IMR-90 (cell line): ENCODE measurements at regions not wholly inside any gene's neighbourhood (a gene's known extent, or its start where the extent isn't known, plus 50 kb on each side); places are given as distances from the start of the nearest gene placed in this dataset. TPM values are rescaled to one million over a fixed set of nuclear protein-coding genes. Genes with fewer than 3 reads are reported as not detected.
"Not testable (repeated sequence)": the region's sequence is repeated elsewhere in the genome, so short reads cannot be mapped to it uniquely, and the experiment has no call there.

ENCODE experiments used
- ATAC-seq: fragments of 200-7000 bp; cut with Tn5 transposase; 2 replicates; pipeline ENCODE4 v1.9.1; 2020; ENCODE audit warnings: low read depth, mild to moderate bottlenecking, moderate library complexity
- BruUV-seq: library from RNA; stranded (reverse); fragments of 400-500 nt; replicated peaks from 2 replicates; lab custom pipeline; 2021; lab: Mats Ljungman, UMichigan
- CTCF ChIA-PET: fragments of 300-600 bp; formaldehyde crosslinking; extraction: SDS; loops from one replicate; lab custom pipeline; 2021; ENCODE audit warnings: antibody characterized with exemption; lab: Yijun Ruan, JAX
- POLR2A ChIA-PET: fragments of 300-600 bp; sonication (Branson Sonifier 250); formaldehyde crosslinking; loops from one replicate; lab custom pipeline; 2022; ENCODE audit warnings: antibody characterized with exemption; ENCODE audit not compliant: unreplicated experiment; lab: Charles Lee
- DNase-seq: peaks from one replicate; pipeline ENCODE4 v3.0.0; 2013
- H2AFZ ChIP-seq: replicated peaks from 2 replicates; pipeline ENCODE3; 2013; ENCODE audit warnings: low read length, mild to moderate bottlenecking; ENCODE audit not compliant: poor library complexity
- H2AK5ac ChIP-seq: 2 replicates; pipeline ENCODE4 v1.6.1; 2013; ENCODE audit warnings: low read depth, low read length, inconsistent platforms
- H2AK9ac ChIP-seq: replicated peaks from 2 replicates; pipeline ENCODE3; 2013; ENCODE audit warnings: mild to moderate bottlenecking, low read depth, low read length, moderate library complexity; ENCODE audit not compliant: poor library complexity
- H2BK120ac ChIP-seq: 2 replicates; pipeline ENCODE4 v1.6.1; 2013; ENCODE audit warnings: low read depth, low read length, inconsistent platforms
- H2BK15ac ChIP-seq: 3 replicates; pipeline ENCODE4 v1.6.1; 2013; ENCODE audit warnings: low read depth, low read length, inconsistent platforms
- H2BK20ac ChIP-seq: 2 replicates; pipeline ENCODE4 v1.6.1; 2013; ENCODE audit warnings: low read depth, mild to moderate bottlenecking, inconsistent platforms, low read length, moderate library complexity
- H2BK5ac ChIP-seq: 2 replicates; pipeline ENCODE4 v1.6.1; 2013; ENCODE audit warnings: mild to moderate bottlenecking, low read depth, low read length, inconsistent platforms; ENCODE audit not compliant: poor library complexity, severe bottlenecking
- H3K14ac ChIP-seq: replicated peaks from 2 replicates; pipeline ENCODE4 v1.6.1; 2013; ENCODE audit warnings: low read depth, low read length, inconsistent platforms
- H3K18ac ChIP-seq: 2 replicates; pipeline ENCODE4 v1.6.1; 2013; ENCODE audit warnings: low read depth, low read length, control low read depth
- H3K23ac ChIP-seq: 2 replicates; pipeline ENCODE4 v1.6.1; 2013; ENCODE audit warnings: low read depth, low read length, inconsistent platforms
- H3K27ac ChIP-seq: 2 replicates; pipeline ENCODE4 v1.5.1; 2013; ENCODE audit warnings: mild to moderate bottlenecking, control low read depth, low read length; ENCODE audit not compliant: insufficient read depth
- H3K27me3 ChIP-seq: 2 replicates; pipeline ENCODE4 v1.6.1; 2013; ENCODE audit warnings: low read length; ENCODE audit not compliant: control insufficient read depth, insufficient read depth
- H3K36me3 ChIP-seq: 2 replicates; pipeline ENCODE4 v1.6.1; 2013; ENCODE audit warnings: low read length, mixed read lengths; ENCODE audit not compliant: control insufficient read depth, insufficient read depth
- H3K4ac ChIP-seq: 2 replicates; pipeline ENCODE4 v1.6.1; 2013; ENCODE audit warnings: low read depth, low read length, inconsistent platforms
- H3K4me1 ChIP-seq: 2 replicates; pipeline ENCODE4 v1.6.1; 2013; ENCODE audit warnings: low read length, mixed read lengths; ENCODE audit not compliant: control insufficient read depth, insufficient read depth
- H3K4me2 ChIP-seq: 2 replicates; pipeline ENCODE4 v1.6.1; 2013; ENCODE audit warnings: low read depth, mild to moderate bottlenecking, control low read depth, low read length, moderate library complexity
- H3K4me3 ChIP-seq: 2 replicates; pipeline ENCODE4 v1.5.1; 2013; ENCODE audit warnings: low read depth, mild to moderate bottlenecking, control low read depth, low read length, moderate library complexity; ENCODE audit not compliant: insufficient read depth
- H3K56ac ChIP-seq: 2 replicates; pipeline ENCODE4 v1.6.1; 2013; ENCODE audit warnings: low read length, inconsistent platforms; ENCODE audit not compliant: insufficient read depth; ENCODE audit errors: extremely low read depth
- H3K79me1 ChIP-seq, 2 experiments: 2 replicates each; pipeline ENCODE4 v1.6.1; 2013; ENCODE audit warnings: low read length in 2 of 2, inconsistent platforms in 1 of 2, low read depth in 1 of 2
- H3K9ac ChIP-seq: 2 replicates; pipeline ENCODE4 v1.6.1; 2013; ENCODE audit warnings: low read depth, low read length, control low read depth
- H3K9me1 ChIP-seq: 2 replicates; pipeline ENCODE4 v1.6.1; 2013; ENCODE audit warnings: low read length, inconsistent platforms; ENCODE audit not compliant: insufficient read depth
- H3K9me3 ChIP-seq: 2 replicates; pipeline ENCODE4 v1.6.1; 2013; ENCODE audit warnings: low read length; ENCODE audit not compliant: control insufficient read depth, insufficient read depth
- H4K20me1 ChIP-seq: 2 replicates; pipeline ENCODE4 v1.6.1; 2013; ENCODE audit warnings: low read length, inconsistent platforms; ENCODE audit not compliant: insufficient read depth
- H4K5ac ChIP-seq: 2 replicates; pipeline ENCODE4 v1.6.1; 2013; ENCODE audit warnings: mild to moderate bottlenecking, low read depth, low read length, control low read depth
- H4K8ac ChIP-seq, 2 experiments: 2 replicates each; pipeline ENCODE4 v1.6.1; 2013; ENCODE audit warnings: low read depth in 2 of 2, low read length in 2 of 2, control low read depth in 1 of 2, inconsistent platforms in 1 of 2
- H4K91ac ChIP-seq: 2 replicates; pipeline ENCODE4 v1.6.1; 2013; ENCODE audit warnings: low read depth, low read length, inconsistent platforms; ENCODE audit not compliant: insufficient read depth
- WGBS, 2 experiments: methylation state at CpG; one replicate each; pipeline versions ENCODE4 v1.1.5 to v1.1.7; 2013; ENCODE audit warnings: missing lambda C conversion rate in 2 of 2; ENCODE audit not compliant: insufficient read length in 1 of 2; ENCODE audit errors: extremely low coverage in 2 of 2; 5-methylcytosine and 5-hydroxymethylcytosine counted together
- dilution Hi-C: fragments of 300-500 bp; cut with HindIII; formaldehyde crosslinking; loops from one replicate; pipeline ENCODE4 v1.14.3; 2018; ENCODE audit warnings: low sequenced_read_pairs; ENCODE audit not compliant: unreplicated experiment
- in situ Hi-C: fragments of 300-500 bp; cut with MboI; formaldehyde crosslinking; loops from 3 replicates; pipeline ENCODE4 v1.14.3; 2019; ENCODE audit warnings: low sequenced_read_pairs, inconsistent platforms, mixed read lengths
- intact Hi-C: fragments of 100-400 bp; cut with micrococcal nuclease; formaldehyde crosslinking; loops from 2 replicates; pipeline ENCODE4 v1.10.0; 2022
- microRNA-seq, 2 experiments: library from miRNA; stranded (forward) in 1 of 2; unstranded in 1 of 2; fragments of 10-50 nt in 1 of 2; fragments of <30 nt in 1 of 2; gene quantifications in 1 of 2; microRNA quantifications in 1 of 2; one replicate each; pipeline versions ENCODE3 to v1.1.0; 2013 to 2020; ENCODE audit not compliant: insufficient read depth in 1 of 2, insufficient read length in 1 of 2, unreplicated experiment in 1 of 2
- small RNA-seq, 5 experiments: library from RNA; depleted of rRNA; stranded (forward); fragments of <200 nt; gene quantifications; one replicate each; pipeline ENCODE3, GENCODE V24; 2012

DNA sequence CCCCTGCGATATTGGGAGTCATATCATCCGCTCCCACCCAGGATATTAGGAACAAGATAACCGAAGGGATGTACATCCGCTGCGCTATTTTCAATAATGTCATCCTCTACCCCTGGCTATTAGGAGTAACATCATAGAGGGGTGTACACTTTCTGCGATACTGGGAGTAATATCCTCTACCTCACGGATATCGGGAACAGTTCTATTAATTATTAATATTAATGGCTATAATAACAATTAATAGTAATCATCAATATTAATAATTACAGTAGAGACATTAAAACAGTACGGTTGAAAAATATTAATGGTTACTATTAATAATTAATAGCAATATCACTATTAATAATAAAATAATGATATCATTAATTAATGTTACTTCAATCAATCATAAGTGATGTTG, 90.1 kb downstream of the OTOP1 start:
- CTCF ChIA-PET, H3K23ac ChIP-seq, H3K18ac ChIP-seq, H2AFZ ChIP-seq, in situ Hi-C loops, H4K91ac ChIP-seq, ATAC-seq, H3K9me3 ChIP-seq, H2BK5ac ChIP-seq, POLR2A ChIA-PET, dilution Hi-C loops, H4K20me1 ChIP-seq, H2AK9ac ChIP-seq, H3K4me3 ChIP-seq, H4K8ac ChIP-seq, BruUV-seq, H2BK20ac ChIP-seq, H3K4me2 ChIP-seq, H4K5ac ChIP-seq, DNase-seq, intact Hi-C loops, H2BK120ac ChIP-seq, H3K27ac ChIP-seq, H3K14ac ChIP-seq, H2AK5ac ChIP-seq, H2BK15ac ChIP-seq, H3K9ac ChIP-seq, H3K56ac ChIP-seq, H3K36me3 ChIP-seq, H3K79me1 ChIP-seq, H3K4me1 ChIP-seq, H3K9me1 ChIP-seq, H3K27me3 ChIP-seq, H3K4ac ChIP-seq: not testable (repeated sequence)
- WGBS, 2 experiments: no CpG with 5 or more reads among the region's 9 CpGs

Small RNA genes in the stretch of these regions (microRNA-seq; reads per million reads assigned to microRNA genes)
- not detected for gene AC116562.3 (ENCODE audit: insufficient read depth, insufficient read length)

Small RNA genes in the stretch of these regions (small RNA-seq; reads per million reads assigned to genes)
- 0 reads per million in 5 experiments for gene AC116562.3
